22Rv1 (cell line): ENCODE measurements at regions not wholly inside any gene's neighbourhood (a gene's known extent, or its start where the extent isn't known, plus 50 kb on each side); places are given as distances from the start of the nearest gene placed in this dataset.

ENCODE experiments used
- CTCF ChIP-seq: fragments of 450-650 bp; IDR thresholded peaks from 2 replicates; pipeline ENCODE4 v1.5.1; 2017; ENCODE audit warnings: mild to moderate bottlenecking
- ZFX ChIP-seq: fragments of 450-650 bp; IDR thresholded peaks from 2 replicates; pipeline ENCODE4 v1.6.1; 2017; ENCODE audit warnings: antibody characterized with exemption, borderline replicate concordance

- no peak for TF ChIP-seq CTCF
- no peak for TF ChIP-seq ZFX
Observed at GRCh38 chrX:39852491-39852890, 245.3 kb downstream of the BCOR start.
